Naive B cell (primary cell): ENCODE measurements at regions not wholly inside any gene's neighbourhood (a gene's known extent, or its start where the extent isn't known, plus 50 kb on each side); places are given as distances from the start of the nearest gene placed in this dataset.

Experiments
- ATAC-seq, 2 donors: fragments of 150-1000 bp; cut with Tn5 transposase; 2 replicates each; pipeline ENCODE4 v1.10.0; 2021; ENCODE audit warnings: low read depth in 2 of 2, mild to moderate bottlenecking in 2 of 2, moderate library complexity in 2 of 2
- DNase-seq: peaks from one replicate; pipeline ENCODE4 v3.0.0; 2022
- H3K27ac Mint-ChIP-seq, 6 donors: one replicate each; pipeline ENCODE4 v1.8.0; 2020 to 2022; ENCODE audit warnings: mild to moderate bottlenecking in 6 of 6, mixed read lengths in 6 of 6, moderate library complexity in 5 of 6, inconsistent platforms in 2 of 6
- H3K27me3 Mint-ChIP-seq, 3 donors: one replicate each; pipeline ENCODE4 v1.8.0; 2021 to 2022; ENCODE audit warnings: mixed read lengths in 3 of 3, mild to moderate bottlenecking in 1 of 3
- H3K36me3 Mint-ChIP-seq, 2 donors: one replicate each; pipeline ENCODE4 v1.8.0; 2020 to 2022; ENCODE audit warnings: mixed read lengths in 2 of 2, inconsistent platforms in 1 of 2, mild to moderate bottlenecking in 1 of 2
- H3K4me1 Mint-ChIP-seq, 3 donors: one replicate each; pipeline ENCODE4 v1.8.0; 2020 to 2022; ENCODE audit warnings: mixed read lengths in 3 of 3, inconsistent platforms in 1 of 3, mild to moderate bottlenecking in 1 of 3, moderate library complexity in 1 of 3
- H3K4me3 Mint-ChIP-seq, 8 donors: one replicate each; pipeline ENCODE4 v1.8.0; 2020 to 2022; ENCODE audit warnings: mild to moderate bottlenecking in 8 of 8, mixed read lengths in 8 of 8, moderate library complexity in 8 of 8, inconsistent platforms in 2 of 8
- H3K9me3 Mint-ChIP-seq, 7 donors: one replicate each; pipeline ENCODE4 v1.8.0; 2020 to 2022; ENCODE audit warnings: mixed read lengths in 7 of 7, mild to moderate bottlenecking in 5 of 7, inconsistent platforms in 2 of 7, moderate library complexity in 1 of 7

- Mint-ChIP-seq H3K9me3 (peaks cover 0 to 11% (median 3%) of the 10 kb centered on the region in 7 donors), H3K36me3 (no peaks in the 10 kb centered on the region)
These were observed 339.0 kb upstream of the DDX53 start for GRCh38 chrX:22660756-22661155.

GRCh38 chrX:22662776-22663175 lies 337.0 kb upstream of the DDX53 start:
- DNase-seq (no peak), ATAC-seq (no peak)
- Mint-ChIP-seq H3K36me3 (no peaks in the 10 kb centered on the region), H3K9me3 (peaks cover 0 to 3% (median 0%) of the 10 kb centered on the region in 7 donors), H3K27ac (no peak overlapping the region), H3K27me3 (no peaks in the 10 kb centered on the region), H3K4me1 (peaks cover 0 to 6% (median 0%) of the 10 kb centered on the region in 3 donors), H3K4me3 (no peak overlapping the region)

More at GRCh38 chrX:22660756-22661155, 339.0 kb upstream of the DDX53 start:
- Mint-ChIP-seq H3K27me3 (no peaks in the 10 kb centered on the region), H3K4me3 (no peak overlapping the region), H3K4me1 (peaks cover 0 to 6% (median 0%) of the 10 kb centered on the region in 3 donors), H3K27ac (no peak overlapping the region)
- DNase-seq: no peak
- ATAC-seq: no peak

GRCh38 chrX:22664826-22665225 lies 334.9 kb upstream of the DDX53 start:
- peaks cover 0 to 4% (median 0%) of the 10 kb centered on the region in 7 donors for H3K9me3 Mint-ChIP-seq
- H3K4me3 Mint-ChIP-seq: no peak overlapping the region
- no peaks in the 10 kb centered on the region for H3K27me3 Mint-ChIP-seq
- no peak overlapping the region for H3K27ac Mint-ChIP-seq
- peaks cover 0 to 6% (median 0%) of the 10 kb centered on the region in 3 donors for H3K4me1 Mint-ChIP-seq
- no peaks in the 10 kb centered on the region for H3K36me3 Mint-ChIP-seq
- DNase-seq: no peak
- no peak for ATAC-seq

GRCh38 chrX:22665818-22666217 lies 333.9 kb upstream of the DDX53 start:
- peaks cover 0 to 6% (median 0%) of the 10 kb centered on the region in 3 donors for H3K4me1 Mint-ChIP-seq
- peaks cover 0 to 8% (median 1%) of the 10 kb centered on the region in 7 donors for H3K9me3 Mint-ChIP-seq
- H3K4me3 Mint-ChIP-seq: no peak overlapping the region
- no peaks in the 10 kb centered on the region for H3K27me3 Mint-ChIP-seq
- ATAC-seq: no peak
- H3K36me3 Mint-ChIP-seq: no peaks in the 10 kb centered on the region
- no peak for DNase-seq
- H3K27ac Mint-ChIP-seq: no peak overlapping the region

GRCh38 chrX:22666441-22666840 lies 333.3 kb upstream of the DDX53 start:
- peak; percentile 15 for DNase-seq
- Mint-ChIP-seq H3K4me1 (peaks cover 0 to 6% (median 0%) of the 10 kb centered on the region in 3 donors), H3K4me3 (peak overlapping the region in 1 of 8 donors; percentile 8)

GRCh38 chrX:22674932-22675331 lies 324.8 kb upstream of the DDX53 start:
- H3K27me3 Mint-ChIP-seq: no peaks in the 10 kb centered on the region
- H3K27ac Mint-ChIP-seq: no peak overlapping the region
- no peaks in the 10 kb centered on the region for H3K4me1 Mint-ChIP-seq
- ATAC-seq: no peak
- peak overlapping the region in 1 of 8 donors; percentile 22 for H3K4me3 Mint-ChIP-seq
- peaks cover 0 to 8% (median 5%) of the 10 kb centered on the region in 7 donors for H3K9me3 Mint-ChIP-seq
- H3K36me3 Mint-ChIP-seq: no peaks in the 10 kb centered on the region
- no peak for DNase-seq

More at GRCh38 chrX:22666441-22666840, 333.3 kb upstream of the DDX53 start:
- Mint-ChIP-seq H3K27me3 (no peaks in the 10 kb centered on the region), H3K27ac (peak overlapping the region in 1 of 6 donors; percentile 3), H3K36me3 (no peaks in the 10 kb centered on the region), H3K9me3 (peaks cover 0 to 8% (median 4%) of the 10 kb centered on the region in 7 donors)
- ATAC-seq: peak; percentile 37 to 60

- Mint-ChIP-seq H3K9me3 (peaks cover 0 to 8% (median 2%) of the 10 kb centered on the region in 7 donors), H3K27ac (peak overlapping the region in 1 of 6 donors; percentile 50), H3K27me3 (no peaks in the 10 kb centered on the region), H3K4me1 (peaks cover 0 to 6% (median 0%) of the 10 kb centered on the region in 3 donors), H3K36me3 (no peaks in the 10 kb centered on the region), H3K4me3 (peak overlapping the region in 1 of 8 donors; percentile 54)
- DNase-seq (no peak), ATAC-seq (peak in 1 of 2 donors; percentile 55)
These were observed 313.6 kb upstream of the DDX53 start for GRCh38 chrX:22686138-22686541.

- H3K27me3 Mint-ChIP-seq: no peaks in the 10 kb centered on the region
- H3K4me1 Mint-ChIP-seq: peaks cover 0 to 6% (median 0%) of the 10 kb centered on the region in 3 donors
- ATAC-seq: no peak
- no peaks in the 10 kb centered on the region for H3K36me3 Mint-ChIP-seq
- H3K27ac Mint-ChIP-seq: no peak overlapping the region
- H3K9me3 Mint-ChIP-seq: peaks cover 0 to 2% (median 0%) of the 10 kb centered on the region in 7 donors
- H3K4me3 Mint-ChIP-seq: no peak overlapping the region
- DNase-seq: no peak
These were observed 310.5 kb upstream of the DDX53 start for GRCh38 chrX:22689290-22689689.

- no peak overlapping the region for H3K4me3 Mint-ChIP-seq
- no peak for ATAC-seq
These were observed 309.6 kb upstream of the DDX53 start for GRCh38 chrX:22690116-22690515.

GRCh38 chrX:22691966-22692565 lies 307.7 kb upstream of the DDX53 start:
- H3K36me3 Mint-ChIP-seq: no peaks in the 10 kb centered on the region
- no peak overlapping the region for H3K27ac Mint-ChIP-seq
- H3K27me3 Mint-ChIP-seq: no peaks in the 10 kb centered on the region
- no peak for DNase-seq
- no peak overlapping the region for H3K4me3 Mint-ChIP-seq
- peaks cover 0 to 5% (median 0%) of the 10 kb centered on the region in 7 donors for H3K9me3 Mint-ChIP-seq
- ATAC-seq: no peak
- H3K4me1 Mint-ChIP-seq: no peaks in the 10 kb centered on the region

More at GRCh38 chrX:22690116-22690515, 309.6 kb upstream of the DDX53 start:
- Mint-ChIP-seq H3K27me3 (no peaks in the 10 kb centered on the region), H3K9me3 (peaks cover 0 to 2% (median 0%) of the 10 kb centered on the region in 7 donors), H3K4me1 (peaks cover 0 to 6% (median 0%) of the 10 kb centered on the region in 3 donors), H3K27ac (no peak overlapping the region), H3K36me3 (no peaks in the 10 kb centered on the region)
- no peak for DNase-seq

- H3K4me3 Mint-ChIP-seq: no peak overlapping the region
- H3K27me3 Mint-ChIP-seq: no peaks in the 10 kb centered on the region
- no peak for DNase-seq
- no peaks in the 10 kb centered on the region for H3K36me3 Mint-ChIP-seq
- H3K27ac Mint-ChIP-seq: no peak overlapping the region
- no peak for ATAC-seq
- peaks cover 0 to 6% (median 0%) of the 10 kb centered on the region in 7 donors for H3K9me3 Mint-ChIP-seq
- H3K4me1 Mint-ChIP-seq: no peaks in the 10 kb centered on the region
These were observed 301.6 kb upstream of the DDX53 start for GRCh38 chrX:22698151-22698550.

GRCh38 chrX:22699581-22700091 lies 300.1 kb upstream of the DDX53 start:
- Mint-ChIP-seq H3K9me3 (peaks cover 0 to 12% (median 3%) of the 10 kb centered on the region in 7 donors), H3K27ac (no peak overlapping the region), H3K4me3 (no peak overlapping the region), H3K36me3 (peaks cover 0 to 5% of the 10 kb centered on the region in 2 donors), H3K4me1 (no peaks in the 10 kb centered on the region), H3K27me3 (no peaks in the 10 kb centered on the region)
- ATAC-seq (no peak), DNase-seq (no peak)

- H3K4me1 Mint-ChIP-seq: no peaks in the 10 kb centered on the region
- no peak for DNase-seq
These were observed 286.8 kb upstream of the DDX53 start for GRCh38 chrX:22712942-22713341.

GRCh38 chrX:22730542-22730941 lies 269.2 kb upstream of the DDX53 start:
- Mint-ChIP-seq H3K27me3 (peaks cover 0 to 8% (median 0%) of the 10 kb centered on the region in 3 donors), H3K4me3 (no peak overlapping the region), H3K36me3 (no peaks in the 10 kb centered on the region), H3K9me3 (peaks cover 0 to 2% (median 0%) of the 10 kb centered on the region in 7 donors), H3K4me1 (no peaks in the 10 kb centered on the region), H3K27ac (no peak overlapping the region)
- DNase-seq (no peak), ATAC-seq (no peak)

More at GRCh38 chrX:22712942-22713341, 286.8 kb upstream of the DDX53 start:
- Mint-ChIP-seq H3K9me3 (no peaks in the 10 kb centered on the region), H3K36me3 (no peaks in the 10 kb centered on the region), H3K27me3 (no peaks in the 10 kb centered on the region), H3K27ac (no peak overlapping the region), H3K4me3 (no peak overlapping the region)
- no peak for ATAC-seq
